HCT116 (cell line): ENCODE measurements at regions not wholly inside any gene's neighbourhood (a gene's known extent, or its start where the extent isn't known, plus 50 kb on each side); places are given as distances from the start of the nearest gene placed in this dataset.

Experiments
- ATAC-seq: fragments of 200-7000 bp; cut with Tn5 transposase; 2 replicates; pipeline ENCODE4 v1.9.1; 2020; ENCODE audit warnings: mild to moderate bottlenecking, moderate library complexity
- BruUV-seq: library from RNA; stranded (reverse); fragments of 400-500 nt; replicated peaks from 2 replicates; lab custom pipeline; 2021; lab: Mats Ljungman, UMichigan
- CTCF ChIA-PET: fragments of 300-600 bp; sonication (Branson Sonifier 250); formaldehyde crosslinking; loops from one replicate; lab custom pipeline; 2021; ENCODE audit warnings: antibody characterized with exemption; lab: Charles Lee
- POLR2A ChIA-PET: fragments of 300-600, 350-600 bp; sonication (Branson Sonifier 250); formaldehyde crosslinking; loops from one replicate; lab custom pipeline; 2021; ENCODE audit warnings: antibody characterized with exemption; lab: Charles Lee
- RAD21 ChIA-PET, 2 experiments: fragments of 300-600 bp; sonication (Branson Sonifier 250); formaldehyde crosslinking; loops; one replicate each; lab custom pipeline; 2023; ENCODE audit warnings: low total read pairs in 2 of 2; ENCODE audit not compliant: uncharacterized antibody in 2 of 2, unreplicated experiment in 2 of 2, low non-redundant PET in 1 of 2; lab: Charles Lee
- DNase-seq: peaks from one replicate; pipeline ENCODE4 v3.0.0-alpha.2; 2010; ENCODE audit warnings: low read depth, low spot score
- H2AFZ ChIP-seq: fragments of 200-600 bp; shearing (Covaris generic), sonication (generic); 2 replicates; pipeline ENCODE4 v1.6.1; 2017; ENCODE audit warnings: low read depth, mixed run types, mixed read lengths, antibody characterized with exemption, low read length; ENCODE audit not compliant: poor library complexity, severe bottlenecking
- H3K27ac ChIP-seq: 2 replicates; pipeline ENCODE4 v1.5.1; 2012; ENCODE audit warnings: low read depth, low read length
- H3K27me3 ChIP-seq: fragments of 200-600 bp; sonication (generic); 2 replicates; pipeline ENCODE4 v1.6.1; 2016; ENCODE audit warnings: mixed run types, low read length, mixed read lengths; ENCODE audit not compliant: insufficient read depth
- H3K36me3 ChIP-seq, 2 experiments: fragments of 200-500 bp in 1 of 2; fragments of 200-600 bp in 1 of 2; sonication (Bioruptor generic) in 1 of 2; sonication (generic) in 1 of 2; 2 replicates each; pipeline versions ENCODE4 v1.5.1 to v1.6.1; 2014 to 2016; ENCODE audit warnings: low read length in 2 of 2, inconsistent platforms in 1 of 2, mixed read lengths in 1 of 2, mixed run types in 1 of 2; ENCODE audit not compliant: insufficient read depth in 2 of 2, control insufficient read depth in 1 of 2
- H3K4me1 ChIP-seq, 2 experiments: fragments of 200-600 bp in 1 of 2; sonication (generic) in 1 of 2; 2 replicates each; pipeline versions ENCODE4 v1.5.1 to v1.6.1; 2012 to 2017; ENCODE audit warnings: low read length in 2 of 2, inconsistent platforms in 1 of 2, mild to moderate bottlenecking in 1 of 2, mixed read lengths in 1 of 2, mixed run types in 1 of 2, moderate library complexity in 1 of 2; ENCODE audit not compliant: insufficient read depth in 2 of 2, control insufficient read depth in 1 of 2
- H3K4me2 ChIP-seq: fragments of 200-600 bp; sonication (generic); 2 replicates; pipeline ENCODE4 v1.6.1; 2017; ENCODE audit warnings: mixed run types, low read length, mixed read lengths
- H3K4me3 ChIP-seq, 2 experiments: fragments of 200-600 bp in 1 of 2; sonication (generic) in 1 of 2; replicated peaks in 1 of 2; 2 replicates each; pipeline ENCODE4 v1.5.1; 2011 to 2016; ENCODE audit warnings: low read length in 2 of 2, control low read depth in 1 of 2, low read depth in 1 of 2, mild to moderate bottlenecking in 1 of 2, mixed read lengths in 1 of 2, mixed run types in 1 of 2
- H3K79me2 ChIP-seq: fragments of 200-600 bp; sonication (generic); 2 replicates; pipeline ENCODE4 v1.6.1; 2017; ENCODE audit warnings: mild to moderate bottlenecking, mixed run types, low read length, moderate library complexity, mixed read lengths; ENCODE audit not compliant: insufficient read depth
- H3K9ac ChIP-seq: fragments of 200-600 bp; sonication (generic); 2 replicates; pipeline ENCODE4 v1.6.1; 2016; ENCODE audit warnings: low read length, mixed read lengths
- H3K9me2 ChIP-seq: fragments of 200-600 bp; sonication (generic), shearing (Covaris generic); 2 replicates; pipeline ENCODE4 v1.6.1; 2017; ENCODE audit warnings: mixed run types, mild to moderate bottlenecking, moderate library complexity; ENCODE audit not compliant: insufficient read depth
- H3K9me3 ChIP-seq, 2 experiments: fragments of 200-500 bp in 1 of 2; fragments of 200-600 bp in 1 of 2; sonication (Bioruptor generic) in 1 of 2; sonication (generic) in 1 of 2; 2 replicates each; pipeline ENCODE4 v1.6.1; 2014 to 2017; ENCODE audit warnings: low read length in 2 of 2, mixed read lengths in 2 of 2, inconsistent platforms in 1 of 2, low read depth in 1 of 2, mild to moderate bottlenecking in 1 of 2, mixed run types in 1 of 2, moderate library complexity in 1 of 2; ENCODE audit not compliant: control insufficient read depth in 1 of 2, insufficient read depth in 1 of 2
- H4K20me1 ChIP-seq: fragments of 200-600 bp; sonication (generic), shearing (Covaris generic); 2 replicates; pipeline ENCODE4 v1.6.1; 2017; ENCODE audit warnings: mixed run types, mild to moderate bottlenecking, moderate library complexity; ENCODE audit not compliant: insufficient read depth
- CBX3 ChIP-seq: IDR thresholded peaks from 2 replicates; pipeline ENCODE4 v1.6.1; 2012; ENCODE audit warnings: low read depth
- EZH2 ChIP-seq: fragments of 200-600 bp; sonication (generic); IDR thresholded peaks from 2 replicates; pipeline ENCODE4 v1.6.1; 2017; ENCODE audit warnings: antibody characterized with exemption, mixed run types
- EZH2phosphoT487 ChIP-seq: fragments of 200-600 bp; IDR thresholded peaks from 2 replicates; pipeline ENCODE4 v1.6.1; 2018; ENCODE audit warnings: antibody characterized with exemption, borderline replicate concordance
- FOSL1 ChIP-seq: IDR thresholded peaks from 2 replicates; pipeline ENCODE4 v1.6.1; 2012; ENCODE audit warnings: low read depth
- JUND ChIP-seq: IDR thresholded peaks from 2 replicates; pipeline ENCODE4 v1.6.1; 2012
- MAX ChIP-seq: IDR thresholded peaks from 2 replicates; pipeline ENCODE4 v1.6.1; 2012
- POLR2A ChIP-seq: IDR thresholded peaks from 2 replicates; pipeline ENCODE4 v1.7.0; 2011; ENCODE audit warnings: borderline replicate concordance; ENCODE audit not compliant: insufficient read depth, insufficient read length; ENCODE audit errors: extremely low read depth
- RAD21 ChIP-seq: IDR thresholded peaks from 2 replicates; pipeline ENCODE4 v1.6.1; 2012; ENCODE audit warnings: low read depth, mild to moderate bottlenecking
- REST ChIP-seq: IDR thresholded peaks from 2 replicates; pipeline ENCODE4 v1.6.1; 2012; ENCODE audit warnings: low read depth
- SP1 ChIP-seq: IDR thresholded peaks from 2 replicates; pipeline ENCODE4 v1.6.1; 2012; ENCODE audit warnings: low read depth
- SRF ChIP-seq: IDR thresholded peaks from 2 replicates; pipeline ENCODE4 v1.6.1; 2012; ENCODE audit warnings: low read depth
- YY1 ChIP-seq: IDR thresholded peaks from 2 replicates; pipeline ENCODE4 v1.6.1; 2011; ENCODE audit warnings: low read length, low read depth, moderate library complexity, mild to moderate bottlenecking; ENCODE audit not compliant: insufficient replicate concordance; ENCODE audit errors: extremely low read depth
- ZFX ChIP-seq: fragments of 450-650 bp; IDR thresholded peaks from 2 replicates; pipeline ENCODE4 v1.6.1; 2017
- ZNF274 ChIP-seq: fragments of 200-500 bp; sonication (Bioruptor generic); IDR thresholded peaks from 2 replicates; pipeline ENCODE4 v1.6.1; 2014; ENCODE audit warnings: mild to moderate bottlenecking, low read depth, low read length, inconsistent platforms
- intact Hi-C: fragments of 100-400 bp; cut with micrococcal nuclease; formaldehyde crosslinking; loops from 2 replicates; pipeline ENCODE4 v1.10.0; 2022
- TF ChIP-seq, protein P1 (sequence below): IDR thresholded peaks from 2 replicates; pipeline ENCODE4 v1.6.1; 2012

DNA sequence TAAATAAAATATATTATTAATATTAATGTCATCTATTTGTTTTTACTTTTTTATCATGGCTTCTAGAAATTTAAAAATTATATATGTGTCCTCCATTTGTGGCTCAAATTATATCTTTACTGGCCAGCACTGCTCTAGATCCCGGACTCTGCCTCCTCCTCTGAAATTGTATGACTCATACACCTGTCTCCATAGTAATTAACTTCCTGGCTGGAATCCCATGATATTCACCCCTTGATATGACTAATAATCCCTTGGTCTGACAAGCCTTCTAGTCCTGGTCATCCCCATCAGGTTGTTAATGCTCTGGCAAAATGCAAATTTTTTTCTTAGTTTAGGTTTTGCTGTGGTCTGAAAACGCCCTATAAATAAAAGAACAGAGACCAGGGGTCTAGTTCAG is 116.2 kb downstream of the BMP4 start:
- ChIA-PET RAD21 (no interaction called here), CTCF (no interaction called here), POLR2A (no interaction called here)
- intact Hi-C loops = no loop called here
- no TSS peak for BruUV-seq
- ATAC-seq = peak; percentile 91
- peak overlapping the region; percentile 58 for H3K4me2 ChIP-seq
- H2AFZ ChIP-seq = no peak overlapping the region
- H3K9ac ChIP-seq = no peak overlapping the region
- peak overlapping the region; percentile 71 for H3K27ac ChIP-seq
- no peaks in the 10 kb centered on the region for H4K20me1 ChIP-seq
- TF ChIP-seq CBX3 (0 out of 2 replicates have a peak, but pooled peaks have one; percentile 41), POLR2A (no peak), YY1 (no peak), FOSL1 (peak; percentile 83), SRF (0 out of 2 replicates have a peak, but pooled peaks have one; percentile 17), JUND (peak; percentile 83), SP1 (peak; percentile 58)
- H3K79me2 ChIP-seq = peaks cover 12% of the 10 kb centered on the region; the same call in 1 of the 2 replicates
- peaks cover 53 to 55% of the 10 kb centered on the region in 2 experiments for H3K4me1 ChIP-seq
- H3K9me2 ChIP-seq = no peaks in the 10 kb centered on the region
- no peaks in the 10 kb centered on the region for H3K9me3 ChIP-seq
- DNase-seq = peak; percentile 82
- H3K27me3 ChIP-seq = no peaks in the 10 kb centered on the region
- H3K4me3 ChIP-seq = peak overlapping the region in 1 of 2 experiments; percentile 10; a peak in 1 of 4 replicates
- H3K36me3 ChIP-seq = peaks cover 0 to 6% of the 10 kb centered on the region in 2 experiments; a peak in 1 of 4 replicates

DNA sequence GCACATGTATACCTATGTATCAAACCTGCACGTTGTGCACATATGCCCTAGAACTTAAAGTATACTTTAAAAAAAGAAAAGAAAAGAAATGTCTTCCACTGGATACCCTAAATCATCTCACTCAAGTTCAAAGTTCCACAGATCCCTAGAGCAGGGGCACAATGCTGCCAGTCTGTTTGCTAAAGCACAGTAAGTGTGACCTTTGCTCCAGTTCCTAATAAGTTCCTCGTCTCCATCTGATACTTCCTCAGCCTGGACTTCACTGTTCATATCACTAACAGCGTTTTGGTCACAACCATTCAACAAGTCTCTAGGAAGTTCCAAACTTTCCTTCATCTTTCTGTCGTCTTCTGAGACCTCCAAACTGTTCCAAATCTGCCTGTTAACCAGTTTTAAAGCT is 118.3 kb downstream of the BMP4 start:
- Histone ChIP-seq H3K27me3 (no peaks in the 10 kb centered on the region), H3K4me1 (peaks cover 41% of the 10 kb centered on the region in 2 experiments), H3K79me2 (peaks cover 11% of the 10 kb centered on the region; the same call in 1 of the 2 replicates), H3K9ac (no peak overlapping the region), H3K4me2 (no peak overlapping the region), H2AFZ (no peak overlapping the region), H3K4me3 (no peak overlapping the region), H4K20me1 (no peaks in the 10 kb centered on the region), H3K36me3 (peaks cover 0 to 6% of the 10 kb centered on the region in 2 experiments; a peak in 1 of 4 replicates), H3K9me3 (no peaks in the 10 kb centered on the region), H3K9me2 (no peaks in the 10 kb centered on the region), H3K27ac (no peak overlapping the region; the same call in 1 of the 2 replicates)
- DNase-seq (no peak), ATAC-seq (no peak)
- intact Hi-C loops = no loop called here
- TF ChIP-seq MAX (no peak), ZFX (no peak), ZNF274 (no peak), REST (no peak), EZH2phosphoT487 (no peak), RAD21 (no peak), FOSL1 (no peak), EZH2 (no peak)
- TF ChIP-seq, protein P1, sequence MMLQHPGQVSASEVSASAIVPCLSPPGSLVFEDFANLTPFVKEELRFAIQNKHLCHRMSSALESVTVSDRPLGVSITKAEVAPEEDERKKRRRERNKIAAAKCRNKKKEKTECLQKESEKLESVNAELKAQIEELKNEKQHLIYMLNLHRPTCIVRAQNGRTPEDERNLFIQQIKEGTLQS = no peak
- ChIA-PET RAD21 (no interaction called here), POLR2A (no interaction called here), CTCF (no interaction called here)
- no TSS peak for BruUV-seq
